ENCODE measurements at regions not wholly inside any gene's neighbourhood (a gene's known extent, or its start where the extent isn't known, plus 50 kb on each side); places are given as distances from the start of the nearest gene placed in this dataset.

- DNase-seq: no peak
Measured at GRCh38 chr12:39043424-39043822, 138.0 kb upstream of the CPNE8 start.

- no peak for DNase-seq
Measured at GRCh38 chr12:39040275-39040674, 134.9 kb upstream of the CPNE8 start.

GRCh38 chr12:39037115-39037514, 131.7 kb upstream of the CPNE8 start:
- no peak for DNase-seq

GRCh38 chr12:39036105-39036504, 130.7 kb upstream of the CPNE8 start:
- no peak for DNase-seq

- no peak for DNase-seq
Measured at GRCh38 chr12:39033782-39034181, 128.4 kb upstream of the CPNE8 start.

GRCh38 chr12:39032448-39032847, 127.1 kb upstream of the CPNE8 start:
- no peak for DNase-seq

- DNase-seq: no peak
Measured at GRCh38 chr12:39032034-39032433, 126.6 kb upstream of the CPNE8 start.

- no peak for DNase-seq
Measured at GRCh38 chr12:39028382-39028781, 123.0 kb upstream of the CPNE8 start.

- DNase-seq: no peak
Measured at GRCh38 chr12:39012870-39013269, 107.5 kb upstream of the CPNE8 start.

GRCh38 chr12:39011166-39011565, 105.8 kb upstream of the CPNE8 start:
- DNase-seq: no peak

GRCh38 chr12:39010406-39010805, 105.0 kb upstream of the CPNE8 start:
- no peak for DNase-seq

- DNase-seq: no peak
Measured at GRCh38 chr12:39007619-39008018, 102.2 kb upstream of the CPNE8 start.

GRCh38 chr12:39006286-39006685, 100.9 kb upstream of the CPNE8 start:
- DNase-seq: no peak

GRCh38 chr12:39005671-39006070, 100.3 kb upstream of the CPNE8 start:
- no peak for DNase-seq

- no peak for DNase-seq
Measured at GRCh38 chr12:39003541-39004155, 98.3 kb upstream of the CPNE8 start.

- DNase-seq: no peak
Measured at GRCh38 chr12:39000370-39000769, 95.0 kb upstream of the CPNE8 start.

GRCh38 chr12:38998887-38999482, 93.6 kb upstream of the CPNE8 start:
- DNase-seq: no peak

GRCh38 chr12:38995249-38995648, 89.9 kb upstream of the CPNE8 start:
- no peak for DNase-seq

GRCh38 chr12:38985961-38986360, 80.6 kb upstream of the CPNE8 start:
- no peak for DNase-seq

- DNase-seq: no peak
Measured at GRCh38 chr12:38984388-38984787, 79.0 kb upstream of the CPNE8 start.

GRCh38 chr12:38983117-38983571, 77.8 kb upstream of the CPNE8 start:
- DNase-seq: no peak

GRCh38 chr12:38977132-38977531, 71.7 kb upstream of the CPNE8 start:
- no peak for DNase-seq

GRCh38 chr12:38969706-38970105, 64.3 kb upstream of the CPNE8 start:
- DNase-seq: no peak

- DNase-seq: no peak
Measured at GRCh38 chr12:38961683-38962082, 56.3 kb upstream of the CPNE8 start.

GRCh38 chr12:38961012-38961411, 55.6 kb upstream of the CPNE8 start:
- DNase-seq: no peak
